ENCODE measurements at regions not wholly inside any gene's neighbourhood (a gene's known extent, or its start where the extent isn't known, plus 50 kb on each side); places are given as distances from the start of the nearest gene placed in this dataset.
A peak's percentile ranks its signal among the peaks of the same experiment; 100 is the strongest.

DNA sequence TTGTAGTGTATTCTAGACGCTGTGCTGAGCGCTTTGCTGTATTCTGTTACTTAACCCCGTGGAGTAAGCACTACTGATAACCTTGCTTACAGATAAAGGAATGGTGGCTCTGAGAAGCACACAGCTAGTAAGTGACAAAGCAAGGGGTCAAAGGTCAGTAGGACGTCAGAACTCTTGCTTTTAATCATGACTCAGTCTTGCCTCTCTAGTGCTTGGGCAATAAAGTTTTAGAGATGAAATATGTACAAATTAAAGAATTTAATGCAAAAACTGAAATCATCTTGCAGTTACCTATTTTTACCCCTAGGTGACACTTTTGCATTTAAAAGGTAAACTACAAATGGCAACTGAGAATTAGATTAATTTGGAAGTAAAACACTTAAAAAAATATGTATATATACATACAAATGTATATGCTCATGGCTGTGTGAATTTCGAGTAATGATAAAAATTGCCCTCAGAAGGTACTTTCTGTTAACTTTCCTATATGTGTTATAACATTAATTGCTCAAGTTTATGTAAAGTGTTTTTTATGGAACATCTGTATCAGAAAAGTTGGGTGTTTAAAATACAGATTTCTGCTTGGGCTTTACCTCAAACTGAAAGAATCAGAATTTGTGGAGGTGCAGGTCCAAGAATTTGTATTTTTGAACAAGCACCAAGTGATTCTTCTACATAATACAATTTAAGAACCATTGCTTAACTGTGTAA lies 175.1 kb upstream of the DAB2 start:
- no peak for TF ChIP-seq POLR2A (IDR thresholded peaks at IDR 0.05)
- TF ChIP-seq, protein P1, sequence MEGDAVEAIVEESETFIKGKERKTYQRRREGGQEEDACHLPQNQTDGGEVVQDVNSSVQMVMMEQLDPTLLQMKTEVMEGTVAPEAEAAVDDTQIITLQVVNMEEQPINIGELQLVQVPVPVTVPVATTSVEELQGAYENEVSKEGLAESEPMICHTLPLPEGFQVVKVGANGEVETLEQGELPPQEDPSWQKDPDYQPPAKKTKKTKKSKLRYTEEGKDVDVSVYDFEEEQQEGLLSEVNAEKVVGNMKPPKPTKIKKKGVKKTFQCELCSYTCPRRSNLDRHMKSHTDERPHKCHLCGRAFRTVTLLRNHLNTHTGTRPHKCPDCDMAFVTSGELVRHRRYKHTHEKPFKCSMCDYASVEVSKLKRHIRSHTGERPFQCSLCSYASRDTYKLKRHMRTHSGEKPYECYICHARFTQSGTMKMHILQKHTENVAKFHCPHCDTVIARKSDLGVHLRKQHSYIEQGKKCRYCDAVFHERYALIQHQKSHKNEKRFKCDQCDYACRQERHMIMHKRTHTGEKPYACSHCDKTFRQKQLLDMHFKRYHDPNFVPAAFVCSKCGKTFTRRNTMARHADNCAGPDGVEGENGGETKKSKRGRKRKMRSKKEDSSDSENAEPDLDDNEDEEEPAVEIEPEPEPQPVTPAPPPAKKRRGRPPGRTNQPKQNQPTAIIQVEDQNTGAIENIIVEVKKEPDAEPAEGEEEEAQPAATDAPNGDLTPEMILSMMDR (IDR thresholded peaks at IDR 0.05): peak; percentile 32 to 63 (median 42)

Measured in heart left ventricle (tissue), 13 donors.